ENCODE measurements at regions not wholly inside any gene's neighbourhood (a gene's known extent, or its start where the extent isn't known, plus 50 kb on each side); places are given as distances from the start of the nearest gene placed in this dataset.

DNA sequence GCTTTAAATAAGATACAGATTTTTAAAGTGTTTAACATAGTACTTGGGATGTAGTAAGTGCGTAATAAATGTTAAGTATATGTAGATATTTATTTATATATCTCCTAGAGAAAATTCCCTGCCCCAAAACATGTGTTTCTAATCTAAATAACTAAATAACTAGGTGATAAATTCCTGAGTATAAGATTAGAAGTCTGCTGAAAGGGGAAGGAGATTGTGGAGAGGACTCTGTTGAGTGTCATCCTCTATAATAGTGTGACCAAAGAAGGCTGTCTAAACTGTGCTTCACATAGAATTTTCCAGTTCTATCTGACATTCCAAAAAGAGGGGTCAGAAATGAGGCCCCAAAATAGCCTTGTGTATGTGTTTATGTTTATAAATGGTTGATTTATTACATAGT is 590.5 kb upstream of the ADAMTS5 start:
- TF ChIP-seq LEF1 (IDR thresholded peaks at IDR 0.05; ENCODE audit: borderline replicate concordance) (no peak), HDGF (IDR thresholded peaks at IDR 0.05; ENCODE audit: borderline replicate concordance) (no peak), ARNT (IDR thresholded peaks at IDR 0.05) (no peak), FOXA1 (IDR thresholded peaks at IDR 0.05) (no peak), ELF4 (IDR thresholded peaks at IDR 0.05) (no peak), FOXM1 (IDR thresholded peaks at IDR 0.05; ENCODE audit: borderline replicate concordance) (no peak)
- TF ChIP-seq, protein P1, sequence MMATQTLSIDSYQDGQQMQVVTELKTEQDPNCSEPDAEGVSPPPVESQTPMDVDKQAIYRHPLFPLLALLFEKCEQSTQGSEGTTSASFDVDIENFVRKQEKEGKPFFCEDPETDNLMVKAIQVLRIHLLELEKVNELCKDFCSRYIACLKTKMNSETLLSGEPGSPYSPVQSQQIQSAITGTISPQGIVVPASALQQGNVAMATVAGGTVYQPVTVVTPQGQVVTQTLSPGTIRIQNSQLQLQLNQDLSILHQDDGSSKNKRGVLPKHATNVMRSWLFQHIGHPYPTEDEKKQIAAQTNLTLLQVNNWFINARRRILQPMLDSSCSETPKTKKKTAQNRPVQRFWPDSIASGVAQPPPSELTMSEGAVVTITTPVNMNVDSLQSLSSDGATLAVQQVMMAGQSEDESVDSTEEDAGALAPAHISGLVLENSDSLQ (IDR thresholded peaks at IDR 0.05) = no peak

Measured in HEK293T (cell line).